ENCODE measurements at regions not wholly inside any gene's neighbourhood (a gene's known extent, or its start where the extent isn't known, plus 50 kb on each side); places are given as distances from the start of the nearest gene placed in this dataset.

- H3K4me2 ChIP-seq (ENCODE audit: insufficient read depth, low read length) = no peak overlapping the region
These were observed 125.8 kb upstream of the ZNF385D start for GRCh38 chr3:21876782-21877181.

DNA sequence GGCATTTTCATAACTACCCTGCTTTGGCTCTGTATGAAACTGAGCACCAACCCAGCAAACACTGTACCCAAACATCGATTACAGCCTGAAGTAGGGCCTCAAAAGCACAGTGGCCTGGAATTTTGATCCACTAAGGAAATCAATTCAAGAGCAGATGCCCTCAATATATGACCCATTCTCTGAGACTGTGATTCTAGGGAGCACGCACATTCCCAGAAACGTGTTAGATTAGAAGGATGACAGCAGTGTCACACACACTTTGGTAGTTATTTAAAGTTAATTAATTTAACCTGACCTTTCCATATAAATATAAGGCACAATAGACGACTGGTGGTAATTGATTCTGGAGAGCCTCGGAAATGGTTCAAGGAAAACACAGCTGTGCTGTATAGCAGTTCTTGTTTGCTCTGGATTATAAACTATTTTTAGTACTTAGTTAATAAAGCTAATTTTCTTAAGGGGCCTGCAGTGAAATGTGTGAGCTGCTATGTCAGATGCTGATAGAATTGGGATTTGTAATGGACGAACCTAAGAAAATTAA, 126.3 kb upstream of the ZNF385D start:
- no peak overlapping the region for H3K4me2 ChIP-seq (ENCODE audit: insufficient read depth, low read length)
- H4K20me1 ChIP-seq (ENCODE audit: insufficient read depth, low read length) = no peaks in the 10 kb centered on the region
- H2AFZ ChIP-seq (ENCODE audit: low read depth, low read length) = no peak overlapping the region
- TF ChIP-seq CTCF (IDR thresholded peaks at IDR 0.05; ENCODE audit: borderline replicate concordance, extremely low read depth, low read length, poor library complexity, severe bottlenecking) (no peak), EZH2 (IDR thresholded peaks at IDR 0.05; ENCODE audit: borderline replicate concordance, low read depth, low read length, severe bottlenecking) (no peak)
- no peak overlapping the region for H3K4me3 ChIP-seq (ENCODE audit: low read depth in 1 of 2, low read length in 2 of 2)
- DNase-seq (no peak), ATAC-seq (ENCODE audit: insufficient read depth, low read depth) (no peak)
- H3K9me3 ChIP-seq (ENCODE audit: insufficient read depth, low read length, severe bottlenecking) = no peaks in the 10 kb centered on the region
- no peaks in the 10 kb centered on the region for H3K79me2 ChIP-seq (ENCODE audit: insufficient read depth, low read length)
- no peak overlapping the region for H3K27ac ChIP-seq (ENCODE audit: low read length)
- no peaks in the 10 kb centered on the region for H3K27me3 ChIP-seq (ENCODE audit: insufficient read depth, low read length, poor library complexity)
- no peak overlapping the region for H3K9ac ChIP-seq (ENCODE audit: low read depth, low read length)
- no peaks in the 10 kb centered on the region for H3K36me3 ChIP-seq (ENCODE audit: insufficient read depth, low read length)
- H3K4me1 ChIP-seq (ENCODE audit: insufficient read depth, low read length) = no peaks in the 10 kb centered on the region

More at GRCh38 chr3:21876782-21877181, 125.8 kb upstream of the ZNF385D start:
- no peaks in the 10 kb centered on the region for H3K79me2 ChIP-seq (ENCODE audit: insufficient read depth, low read length)
- DNase-seq (no peak), ATAC-seq (ENCODE audit: insufficient read depth, low read depth) (no peak)
- H3K9me3 ChIP-seq (ENCODE audit: insufficient read depth, low read length, severe bottlenecking) = no peaks in the 10 kb centered on the region
- no peaks in the 10 kb centered on the region for H4K20me1 ChIP-seq (ENCODE audit: insufficient read depth, low read length)
- no peaks in the 10 kb centered on the region for H3K27me3 ChIP-seq (ENCODE audit: insufficient read depth, low read length, poor library complexity)
- H3K27ac ChIP-seq (ENCODE audit: low read length) = no peak overlapping the region
- H3K9ac ChIP-seq (ENCODE audit: low read depth, low read length) = no peak overlapping the region
- no peak for TF ChIP-seq CTCF (IDR thresholded peaks at IDR 0.05; ENCODE audit: borderline replicate concordance, extremely low read depth, low read length, poor library complexity, severe bottlenecking)
- TF ChIP-seq EZH2 (IDR thresholded peaks at IDR 0.05; ENCODE audit: borderline replicate concordance, low read depth, low read length, severe bottlenecking) = no peak
- no peak overlapping the region for H3K4me3 ChIP-seq (ENCODE audit: low read depth in 1 of 2, low read length in 2 of 2)
- H2AFZ ChIP-seq (ENCODE audit: low read depth, low read length) = no peak overlapping the region
- H3K4me1 ChIP-seq (ENCODE audit: insufficient read depth, low read length) = no peaks in the 10 kb centered on the region
- H3K36me3 ChIP-seq (ENCODE audit: insufficient read depth, low read length) = no peaks in the 10 kb centered on the region

GRCh38 chr3:21879184-21879886, 128.3 kb upstream of the ZNF385D start:
- H3K27me3 ChIP-seq (ENCODE audit: insufficient read depth, low read length, poor library complexity) = no peaks in the 10 kb centered on the region
- no peak for DNase-seq
- H3K4me2 ChIP-seq (ENCODE audit: insufficient read depth, low read length) = no peak overlapping the region
- no peak for ATAC-seq (ENCODE audit: insufficient read depth, low read depth)
- H3K36me3 ChIP-seq (ENCODE audit: insufficient read depth, low read length) = no peaks in the 10 kb centered on the region
- H3K79me2 ChIP-seq (ENCODE audit: insufficient read depth, low read length) = no peaks in the 10 kb centered on the region
- no peaks in the 10 kb centered on the region for H3K9me3 ChIP-seq (ENCODE audit: insufficient read depth, low read length, severe bottlenecking)
- TF ChIP-seq EZH2 (IDR thresholded peaks at IDR 0.05; ENCODE audit: borderline replicate concordance, low read depth, low read length, severe bottlenecking) (no peak), CTCF (IDR thresholded peaks at IDR 0.05; ENCODE audit: borderline replicate concordance, extremely low read depth, low read length, poor library complexity, severe bottlenecking) (no peak)
- no peak overlapping the region for H3K27ac ChIP-seq (ENCODE audit: low read length)
- H2AFZ ChIP-seq (ENCODE audit: low read depth, low read length) = no peak overlapping the region
- H3K9ac ChIP-seq (ENCODE audit: low read depth, low read length) = no peak overlapping the region
- H4K20me1 ChIP-seq (ENCODE audit: insufficient read depth, low read length) = no peaks in the 10 kb centered on the region
- H3K4me1 ChIP-seq (ENCODE audit: insufficient read depth, low read length) = no peaks in the 10 kb centered on the region
- H3K4me3 ChIP-seq (ENCODE audit: low read depth in 1 of 2, low read length in 2 of 2) = no peak overlapping the region

All from DND-41 (cell line).